GM19099 (cell line): ENCODE measurements at regions not wholly inside any gene's neighbourhood (a gene's known extent, or its start where the extent isn't known, plus 50 kb on each side); places are given as distances from the start of the nearest gene placed in this dataset.

Experiments
- POLR2A ChIP-seq: IDR thresholded peaks from 3 replicates; pipeline ENCODE4 v1.6.1; 2011; ENCODE audit warnings: low read depth; ENCODE audit not compliant: insufficient read length; ENCODE audit errors: extremely low read depth

- no peak for TF ChIP-seq POLR2A
Measured at GRCh38 chr6:112535816-112536215, 188.7 kb downstream of the RFPL4B start.

DNA sequence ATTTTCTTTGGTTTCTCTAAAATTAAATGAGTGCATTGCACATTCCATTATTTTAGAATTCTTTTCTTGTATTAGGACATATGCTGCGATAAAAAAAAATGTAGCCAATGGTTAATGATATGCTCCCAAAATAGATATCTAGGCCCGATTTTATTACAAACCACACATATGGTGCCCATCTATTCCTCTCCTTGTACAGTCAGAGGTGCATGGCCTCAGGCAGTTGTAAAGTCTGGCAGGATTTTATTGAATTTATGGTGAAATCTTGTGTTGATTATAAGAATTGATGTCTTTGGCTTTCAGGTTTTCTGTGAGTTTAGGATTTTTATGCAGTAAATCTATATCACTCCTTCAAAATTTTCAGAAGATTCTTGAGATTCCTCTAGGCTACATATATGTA, 192.2 kb downstream of the RFPL4B start:
- no peak for TF ChIP-seq POLR2A

- TF ChIP-seq POLR2A: no peak
Measured at GRCh38 chr6:112549749-112550148, 202.6 kb downstream of the RFPL4B start.

GRCh38 chr6:112557435-112557834, 210.3 kb downstream of the RFPL4B start:
- TF ChIP-seq POLR2A: no peak

- TF ChIP-seq POLR2A: no peak
Measured at GRCh38 chr6:112557961-112558360, 210.8 kb downstream of the RFPL4B start.

GRCh38 chr6:112560651-112561050, 213.5 kb downstream of the RFPL4B start:
- TF ChIP-seq POLR2A: no peak

GRCh38 chr6:112562301-112563231, 215.4 kb downstream of the RFPL4B start:
- TF ChIP-seq POLR2A: no peak

- TF ChIP-seq POLR2A: no peak
Measured at GRCh38 chr6:112563368-112563767, 216.2 kb downstream of the RFPL4B start.

DNA sequence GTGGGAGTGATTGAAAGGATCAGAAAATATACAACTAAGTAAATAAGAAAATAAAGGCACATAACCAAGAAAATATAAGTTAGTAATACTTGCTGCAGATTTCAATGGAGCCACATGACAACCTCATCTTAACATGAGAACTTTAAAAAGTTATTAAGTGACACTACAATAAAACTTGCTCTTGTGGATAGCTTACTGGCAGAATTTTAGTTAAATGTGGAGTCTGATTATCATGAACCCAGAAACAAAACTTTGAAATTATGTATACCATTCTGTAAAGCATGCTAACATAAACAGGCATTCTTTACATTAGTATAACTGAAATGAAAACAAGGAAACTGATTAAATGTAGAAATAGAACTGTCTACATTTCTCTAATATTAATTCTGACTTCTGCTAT, 220.9 kb downstream of the RFPL4B start:
- no peak for TF ChIP-seq POLR2A

DNA sequence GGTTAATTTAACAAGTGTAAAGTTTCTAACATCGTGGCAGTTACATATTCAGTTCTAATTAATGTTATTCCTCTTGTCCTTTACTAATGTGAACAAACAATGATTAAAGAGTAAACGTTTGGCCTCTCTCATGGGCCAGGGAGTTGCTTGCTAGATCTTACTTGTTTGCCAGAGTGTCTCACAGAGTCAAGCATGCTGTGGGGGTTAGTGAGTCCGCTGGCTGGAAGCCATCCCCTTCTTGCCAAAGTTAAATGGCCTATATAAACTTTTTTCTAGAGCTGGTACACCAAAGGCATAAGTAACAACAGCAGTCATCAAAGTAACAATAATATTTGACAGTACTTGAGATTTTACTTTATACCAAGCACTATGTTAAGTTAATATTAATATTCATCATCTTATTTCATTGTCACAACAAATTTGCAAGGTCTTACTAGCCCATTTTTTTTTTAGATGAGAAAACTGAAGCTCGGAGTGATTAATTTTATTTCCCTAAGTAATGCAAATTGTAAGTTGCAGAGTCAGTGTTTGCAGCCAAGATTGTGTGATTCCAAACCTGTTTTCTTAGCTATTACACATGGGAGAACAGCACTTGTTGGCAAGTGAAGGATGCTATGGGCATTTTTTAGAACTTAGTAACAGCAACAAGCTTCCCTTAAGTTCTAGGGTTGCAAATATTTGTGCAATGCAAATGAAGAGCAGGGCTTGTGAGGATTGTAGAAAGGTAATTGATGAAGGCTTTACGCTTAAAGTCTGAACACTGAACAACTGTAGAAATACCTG, 224.5 kb downstream of the RFPL4B start:
- no peak for TF ChIP-seq POLR2A

GRCh38 chr6:112574190-112574589, 227.1 kb downstream of the RFPL4B start:
- TF ChIP-seq POLR2A: no peak

- no peak for TF ChIP-seq POLR2A
Measured at GRCh38 chr6:112575309-112575834, 228.2 kb downstream of the RFPL4B start.

GRCh38 chr6:112576423-112576822, 229.3 kb downstream of the RFPL4B start:
- TF ChIP-seq POLR2A: no peak

DNA sequence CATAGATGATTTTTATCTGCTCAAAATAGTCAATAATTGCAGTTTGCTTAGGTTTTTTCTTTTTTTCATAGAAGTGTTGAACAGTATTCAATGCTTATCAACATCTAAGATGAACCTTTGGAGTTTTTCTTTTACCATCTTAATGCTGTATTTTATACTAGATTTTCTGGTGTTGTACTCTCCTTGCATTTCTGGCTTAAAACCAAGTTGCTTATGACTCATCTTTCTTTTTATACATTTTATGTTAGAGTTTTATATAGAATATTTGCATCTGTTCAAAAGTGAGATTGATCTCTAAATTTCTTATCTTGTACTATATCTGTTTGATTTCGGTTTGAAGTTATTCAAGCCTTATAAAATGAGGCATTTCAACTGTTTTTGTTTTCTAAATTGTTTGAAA, 232.5 kb downstream of the RFPL4B start:
- TF ChIP-seq POLR2A: no peak

DNA sequence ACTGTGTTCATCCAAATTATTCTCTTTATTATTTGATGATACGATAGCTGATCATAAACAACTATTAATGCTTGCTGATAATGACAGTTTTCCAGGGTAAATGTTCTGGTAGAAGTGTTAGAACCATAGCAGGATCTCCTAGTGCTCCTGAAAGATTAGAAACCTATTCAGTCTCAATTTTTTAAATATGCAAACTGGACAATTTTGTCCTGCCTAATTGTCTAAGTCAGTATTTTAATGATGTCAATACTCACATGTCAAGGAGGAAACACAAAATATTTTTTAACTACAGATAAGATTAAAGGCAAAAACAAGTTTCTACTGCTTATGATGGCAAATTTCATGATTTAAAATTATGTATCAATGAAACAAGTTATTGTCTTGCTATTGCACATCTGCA, 233.9 kb downstream of the RFPL4B start:
- TF ChIP-seq POLR2A: no peak

DNA sequence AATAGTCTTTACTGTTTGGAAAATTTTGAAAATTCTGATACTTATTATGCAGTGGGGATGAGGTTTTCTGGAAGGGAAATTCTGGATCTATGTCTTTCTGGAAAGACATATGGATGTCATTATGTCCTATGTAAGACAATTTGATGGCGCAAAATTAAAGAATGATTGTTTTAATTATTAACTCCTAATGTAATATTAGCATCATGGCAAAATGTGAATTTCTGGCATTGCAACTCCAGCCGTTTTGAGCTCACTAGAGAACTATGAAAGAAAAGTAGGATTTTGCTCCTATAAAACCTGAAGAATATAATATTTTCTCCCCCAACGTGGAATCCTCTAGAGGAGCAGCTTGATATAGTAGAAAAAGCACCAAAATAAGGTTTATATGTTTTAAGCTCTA, 243.2 kb downstream of the RFPL4B start:
- no peak for TF ChIP-seq POLR2A
